Calu3 (cell line): ENCODE measurements at regions not wholly inside any gene's neighbourhood (a gene's known extent, or its start where the extent isn't known, plus 50 kb on each side); places are given as distances from the start of the nearest gene placed in this dataset.
"Not testable (repeated sequence)": the region's sequence is repeated elsewhere in the genome, so short reads cannot be mapped to it uniquely, and the experiment has no call there.

Source experiments
- BruUV-seq: library from RNA; stranded (reverse); fragments of 400-500 nt; replicated peaks from 2 replicates; lab custom pipeline; 2021; lab: Mats Ljungman, UMichigan
- CTCF ChIA-PET: fragments of 300-600 bp; sonication (Branson Sonifier 250); formaldehyde crosslinking; loops from one replicate; lab custom pipeline; 2022; ENCODE audit warnings: antibody characterized with exemption; lab: Charles Lee
- DNase-seq: peaks from one replicate; pipeline ENCODE4 v3.0.0; 2022
- H3K27ac Mint-ChIP-seq: one replicate; pipeline ENCODE4 v1.8.0; 2022; ENCODE audit warnings: mixed read lengths; ENCODE audit not compliant: unreplicated experiment
- H3K27me3 Mint-ChIP-seq: one replicate; pipeline ENCODE4 v1.8.0; 2022; ENCODE audit warnings: mixed read lengths; ENCODE audit not compliant: unreplicated experiment
- H3K36me3 Mint-ChIP-seq: one replicate; pipeline ENCODE4 v1.8.0; 2022; ENCODE audit warnings: mild to moderate bottlenecking, moderate library complexity, mixed read lengths; ENCODE audit not compliant: insufficient read depth, unreplicated experiment
- H3K4me1 Mint-ChIP-seq: one replicate; pipeline ENCODE4 v1.8.0; 2022; ENCODE audit warnings: mild to moderate bottlenecking, low read depth, mixed read lengths; ENCODE audit not compliant: unreplicated experiment
- H3K4me3 Mint-ChIP-seq: one replicate; pipeline ENCODE4 v1.8.0; 2022; ENCODE audit warnings: mild to moderate bottlenecking, low read depth, moderate library complexity, mixed read lengths; ENCODE audit not compliant: unreplicated experiment
- H3K9me3 Mint-ChIP-seq: one replicate; pipeline ENCODE4 v1.8.0; 2022; ENCODE audit warnings: low read depth, mixed read lengths; ENCODE audit not compliant: unreplicated experiment
- CTCF ChIP-seq: fragments of 200-600 bp; IDR thresholded peaks from one replicate; pipeline ENCODE4 v1.8.0; 2022; ENCODE audit warnings: antibody characterized with exemption; ENCODE audit not compliant: unreplicated experiment
- intact Hi-C: fragments of 100-400 bp; cut with micrococcal nuclease; formaldehyde crosslinking; loops from one replicate; pipeline ENCODE4 v1.10.0; 2022; ENCODE audit not compliant: unreplicated experiment

- no peak overlapping the region for H3K4me3 Mint-ChIP-seq
- H3K27ac Mint-ChIP-seq, result no peak overlapping the region
- no peaks in the 10 kb centered on the region for H3K9me3 Mint-ChIP-seq
- TF ChIP-seq CTCF, result no peak
- CTCF ChIA-PET, result no interaction called here
- H3K4me1 Mint-ChIP-seq, result no peaks in the 10 kb centered on the region
- no TSS peak for BruUV-seq
- DNase-seq, result no peak
- intact Hi-C loops, result no loop called here
- no peaks in the 10 kb centered on the region for H3K27me3 Mint-ChIP-seq
- no peaks in the 10 kb centered on the region for H3K36me3 Mint-ChIP-seq
Observed at GRCh38 chr22:48486134-48486532, 1341.5 kb downstream of the BRD1 start.

- CTCF ChIA-PET, result no interaction called here
- intact Hi-C loops, result no loop called here
- Mint-ChIP-seq H3K4me1 (no peaks in the 10 kb centered on the region), H3K4me3 (no peak overlapping the region), H3K27ac (no peak overlapping the region), H3K27me3 (no peaks in the 10 kb centered on the region), H3K36me3 (no peaks in the 10 kb centered on the region), H3K9me3 (no peaks in the 10 kb centered on the region)
- DNase-seq, result no peak
- no peak for TF ChIP-seq CTCF
- BruUV-seq, result no TSS peak
Observed at GRCh38 chr22:48485149-48486133, 1342.2 kb downstream of the BRD1 start.

- Mint-ChIP-seq H3K36me3 (no peaks in the 10 kb centered on the region), H3K27ac (no peak overlapping the region), H3K9me3 (peaks cover 2% of the 10 kb centered on the region), H3K27me3 (no peaks in the 10 kb centered on the region), H3K4me3 (no peak overlapping the region), H3K4me1 (no peaks in the 10 kb centered on the region)
- TF ChIP-seq CTCF, result no peak
- CTCF ChIA-PET, result interaction anchor here (0.9 kb wide), 1 partner anchor 31 kb away, joined by 3 read pairs; no protein-coding TSS in a partner anchor
- no peak for DNase-seq
- BruUV-seq, result no TSS peak
- intact Hi-C loops, result no loop called here
Observed at GRCh38 chr22:48483764-48484528, 1343.7 kb downstream of the BRD1 start.

GRCh38 chr22:48482771-48483170, 1344.9 kb downstream of the BRD1 start:
- CTCF ChIA-PET, result no interaction called here
- TF ChIP-seq CTCF, result no peak
- intact Hi-C loops, result no loop called here
- H3K4me1 Mint-ChIP-seq, result no peaks in the 10 kb centered on the region
- no peaks in the 10 kb centered on the region for H3K27me3 Mint-ChIP-seq
- no peak overlapping the region for H3K27ac Mint-ChIP-seq
- H3K9me3 Mint-ChIP-seq, result peaks cover 2% of the 10 kb centered on the region
- no peak for DNase-seq
- no peak overlapping the region for H3K4me3 Mint-ChIP-seq
- no TSS peak for BruUV-seq
- H3K36me3 Mint-ChIP-seq, result no peaks in the 10 kb centered on the region

- H3K4me3 Mint-ChIP-seq, BruUV-seq, H3K27ac Mint-ChIP-seq, CTCF ChIA-PET, H3K9me3 Mint-ChIP-seq, H3K36me3 Mint-ChIP-seq, intact Hi-C loops, DNase-seq, H3K4me1 Mint-ChIP-seq, H3K27me3 Mint-ChIP-seq: not testable (repeated sequence)
Observed at GRCh38 chr22:48482198-48482597, 1345.5 kb downstream of the BRD1 start.
